HG03175 (cell line): ENCODE measurements at regions not wholly inside any gene's neighbourhood (a gene's known extent, or its start where the extent isn't known, plus 50 kb on each side); places are given as distances from the start of the nearest gene placed in this dataset.
"Not testable (repeated sequence)": the region's sequence is repeated elsewhere in the genome, so short reads cannot be mapped to it uniquely, and the experiment has no call there.

Source experiments
- ATAC-seq: cut with Tn5 transposase; IDR thresholded peaks from one replicate; pipeline ENCODE4 v1.9.1; 2021; ENCODE audit warnings: mild to moderate bottlenecking, moderate library complexity; ENCODE audit not compliant: unreplicated experiment

GRCh38 chr6:14545496-14545895 lies 427.9 kb downstream of the CD83 start:
- no peak for ATAC-seq

DNA sequence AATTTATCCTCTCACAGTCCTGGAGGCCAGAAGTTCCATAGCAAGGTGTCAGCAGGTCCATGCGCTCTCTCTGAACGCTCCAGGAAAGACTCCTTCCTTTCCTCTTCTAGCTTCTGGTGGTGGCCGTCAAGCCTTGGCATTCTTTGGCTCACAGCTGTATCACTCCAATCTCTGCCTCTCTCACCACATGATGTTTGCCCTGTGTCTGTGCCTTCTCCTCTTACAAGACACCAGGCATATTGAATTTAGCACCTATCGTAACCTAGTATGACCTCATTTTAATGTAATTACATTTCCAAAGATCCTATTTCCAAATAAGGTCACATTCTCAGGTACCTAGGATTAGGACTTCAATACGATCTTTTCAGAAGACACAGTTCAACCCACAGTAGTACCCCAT lies 428.5 kb downstream of the CD83 start:
- ATAC-seq: no peak

DNA sequence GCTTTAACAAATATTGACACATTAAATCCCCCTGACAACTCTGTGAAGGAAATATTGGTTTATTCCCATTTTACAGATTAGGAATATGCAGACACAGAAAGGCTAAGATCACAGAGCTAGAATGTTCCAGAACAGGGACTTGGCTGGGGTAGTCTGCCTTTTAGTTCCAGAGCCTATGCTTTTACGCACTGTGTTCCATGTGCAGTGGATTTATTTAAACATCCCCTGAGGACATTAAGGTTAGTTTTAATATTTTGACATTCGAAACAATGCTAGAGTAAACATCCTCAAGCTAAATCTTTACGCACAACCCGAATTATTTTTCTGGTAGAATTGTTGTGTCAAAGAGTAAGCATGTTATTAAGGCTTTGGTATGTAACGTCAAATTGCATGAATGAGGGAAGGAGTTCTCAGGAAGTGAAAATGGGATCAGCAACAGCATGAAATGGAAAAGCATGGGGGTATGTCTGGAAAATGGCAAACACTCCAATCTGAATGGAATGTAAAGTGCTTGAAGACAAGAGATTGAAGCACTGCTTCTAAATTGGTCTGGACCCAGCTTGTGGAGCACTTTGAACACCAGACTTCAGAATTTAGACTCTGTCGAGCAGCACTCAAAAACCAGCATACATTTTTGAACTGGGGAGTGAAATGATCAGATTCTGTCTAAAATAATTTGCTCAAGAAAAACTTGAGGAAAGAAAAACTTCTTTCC lies 429.9 kb downstream of the CD83 start:
- ATAC-seq: no peak

- ATAC-seq: no peak
Measured at GRCh38 chr6:14549304-14549770, 431.8 kb downstream of the CD83 start.

DNA sequence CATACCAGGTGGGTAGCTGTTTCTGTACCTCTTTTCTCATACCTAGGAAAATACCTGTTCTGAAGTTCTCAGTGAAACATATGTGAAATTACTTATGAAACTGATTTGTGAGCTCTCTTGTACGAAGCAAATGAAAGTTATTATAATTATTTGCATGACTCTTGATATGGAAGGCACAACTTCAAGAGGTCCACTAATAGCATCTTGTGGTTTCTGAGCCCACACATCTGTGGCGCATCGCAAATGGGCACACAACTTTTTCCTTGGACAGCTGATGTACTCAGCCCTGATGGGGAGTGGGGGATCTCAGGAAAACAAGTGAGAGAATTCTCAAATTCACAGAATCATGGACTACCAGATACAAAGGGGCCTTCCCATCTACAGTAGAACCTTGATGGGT lies 432.3 kb downstream of the CD83 start:
- no peak for ATAC-seq

GRCh38 chr6:14550410-14550809 lies 432.8 kb downstream of the CD83 start:
- ATAC-seq: no peak

- no peak for ATAC-seq
Measured at GRCh38 chr6:14550822-14551221, 433.2 kb downstream of the CD83 start.

GRCh38 chr6:14551601-14552000 lies 434.0 kb downstream of the CD83 start:
- ATAC-seq: not testable (repeated sequence)

DNA sequence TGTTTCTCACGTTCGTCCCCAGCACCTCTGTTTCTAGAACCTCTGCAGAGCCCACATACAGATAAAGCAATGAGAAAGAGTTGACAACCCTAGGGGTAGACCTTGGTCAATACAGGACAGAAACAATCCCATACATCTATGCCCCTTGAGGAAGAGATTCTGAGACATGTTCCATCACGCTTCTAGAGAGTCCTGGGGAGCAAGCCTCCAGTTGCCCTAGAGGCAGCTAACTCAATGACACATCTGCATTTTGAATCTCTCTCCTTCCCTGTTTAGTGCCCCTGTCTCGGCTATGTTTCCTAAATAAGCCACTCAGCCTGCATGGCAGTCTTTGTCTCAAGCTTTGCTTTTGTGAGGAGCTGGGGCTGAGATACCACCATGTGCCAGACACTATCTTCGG lies 435.3 kb downstream of the CD83 start:
- ATAC-seq: no peak

GRCh38 chr6:14553515-14553914 lies 435.9 kb downstream of the CD83 start:
- no peak for ATAC-seq

GRCh38 chr6:14555804-14556203 lies 438.2 kb downstream of the CD83 start:
- no peak for ATAC-seq

DNA sequence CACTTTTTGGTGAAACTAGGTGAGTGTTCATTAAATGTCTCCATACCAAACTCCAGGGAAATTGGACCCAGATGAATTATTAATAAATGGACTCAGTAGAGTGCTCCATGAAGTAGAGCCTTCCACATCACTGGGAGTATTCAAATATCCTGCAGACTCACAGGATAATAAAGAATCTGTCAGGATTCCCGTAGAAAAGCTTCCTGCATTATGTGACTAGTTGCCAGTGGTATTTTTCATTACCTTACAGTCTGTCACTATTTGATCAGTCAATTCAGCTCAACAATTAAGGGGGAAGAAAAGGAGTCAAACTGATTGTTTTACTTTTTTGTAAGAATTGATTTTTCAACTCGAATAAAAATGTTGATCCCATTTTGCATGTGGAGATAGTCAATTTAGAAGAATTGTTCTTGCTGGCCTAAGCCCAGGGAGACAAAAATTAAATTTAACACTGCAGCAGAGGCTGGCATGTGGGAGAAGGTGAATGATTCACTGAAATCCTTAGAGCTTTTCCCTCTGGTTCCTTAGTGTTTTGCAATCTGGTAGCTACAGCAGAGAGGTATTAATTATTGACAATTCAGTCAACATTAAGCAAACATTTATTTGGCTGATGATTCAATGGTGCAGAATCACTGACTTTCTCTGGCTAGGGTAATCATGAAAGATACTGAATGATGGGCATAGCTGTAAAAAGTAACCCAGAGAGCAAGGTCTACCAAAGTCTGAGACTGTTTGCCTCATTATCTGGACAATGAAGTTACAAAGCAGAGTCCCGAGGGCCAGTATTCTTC lies 442.4 kb downstream of the CD83 start:
- no peak for ATAC-seq

- ATAC-seq: not testable (repeated sequence)
Measured at GRCh38 chr6:14561563-14561962, 444.0 kb downstream of the CD83 start.

DNA sequence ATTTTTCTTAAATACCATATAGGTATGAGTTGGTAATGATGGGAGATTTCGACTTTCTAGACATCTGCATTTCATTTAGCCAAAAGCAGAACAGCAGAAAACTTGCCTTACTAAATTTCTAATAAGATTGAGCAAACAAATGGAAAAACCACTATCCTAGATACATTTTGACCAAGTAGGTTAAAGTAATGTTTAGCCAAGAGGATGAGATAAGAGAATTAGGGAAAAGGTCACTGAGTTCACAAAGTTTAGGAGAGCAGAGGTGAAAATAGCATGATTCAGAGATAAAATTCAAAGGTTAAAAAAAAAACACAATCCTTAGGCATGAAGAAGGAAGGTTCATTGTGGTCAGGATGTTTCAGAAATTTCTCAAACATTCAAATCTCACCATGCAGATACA lies 450.3 kb downstream of the CD83 start:
- no peak for ATAC-seq

DNA sequence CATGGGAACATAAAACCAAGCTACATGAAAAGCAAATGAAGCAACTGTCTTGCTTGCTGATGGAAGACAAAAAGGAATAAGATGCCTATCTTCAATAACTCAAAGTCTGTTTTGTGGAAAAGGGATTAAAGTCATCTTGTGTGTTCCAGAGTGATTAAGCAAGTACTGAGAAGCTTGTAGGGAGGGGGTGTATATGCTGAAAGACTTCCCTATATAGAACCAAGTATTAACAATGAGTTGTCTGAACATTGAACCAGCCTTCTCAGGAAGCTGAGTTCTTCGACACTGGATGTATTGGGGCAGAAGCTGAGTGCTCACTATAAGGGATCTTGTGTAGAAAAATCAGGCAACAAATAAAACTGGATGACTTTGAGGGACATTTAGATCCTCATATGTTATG lies 451.8 kb downstream of the CD83 start:
- ATAC-seq: no peak

GRCh38 chr6:14569874-14570273 lies 452.3 kb downstream of the CD83 start:
- not testable (repeated sequence) for ATAC-seq

DNA sequence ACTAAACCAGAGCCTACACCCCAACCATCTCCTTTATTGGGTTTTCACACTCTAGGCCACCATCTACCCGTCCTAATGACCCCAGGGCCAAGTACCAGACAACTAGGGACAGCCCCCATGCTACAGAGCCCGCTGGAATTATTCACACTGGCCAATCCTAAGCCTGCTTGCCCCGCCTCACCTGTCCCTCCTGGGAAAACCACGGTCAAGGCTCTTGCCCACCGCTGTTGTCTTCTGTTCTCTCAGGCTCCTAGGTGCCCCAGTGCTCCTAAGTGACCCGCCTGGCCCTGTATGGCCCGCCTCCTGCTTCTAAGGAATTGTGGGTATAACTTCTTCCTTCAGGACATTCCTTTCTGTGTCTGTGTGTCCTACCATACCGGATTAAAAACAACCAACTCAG lies 453.4 kb downstream of the CD83 start:
- no peak for ATAC-seq

- no peak for ATAC-seq
Measured at GRCh38 chr6:14571746-14572145, 454.2 kb downstream of the CD83 start.

- no peak for ATAC-seq
Measured at GRCh38 chr6:14573267-14573666, 455.7 kb downstream of the CD83 start.

DNA sequence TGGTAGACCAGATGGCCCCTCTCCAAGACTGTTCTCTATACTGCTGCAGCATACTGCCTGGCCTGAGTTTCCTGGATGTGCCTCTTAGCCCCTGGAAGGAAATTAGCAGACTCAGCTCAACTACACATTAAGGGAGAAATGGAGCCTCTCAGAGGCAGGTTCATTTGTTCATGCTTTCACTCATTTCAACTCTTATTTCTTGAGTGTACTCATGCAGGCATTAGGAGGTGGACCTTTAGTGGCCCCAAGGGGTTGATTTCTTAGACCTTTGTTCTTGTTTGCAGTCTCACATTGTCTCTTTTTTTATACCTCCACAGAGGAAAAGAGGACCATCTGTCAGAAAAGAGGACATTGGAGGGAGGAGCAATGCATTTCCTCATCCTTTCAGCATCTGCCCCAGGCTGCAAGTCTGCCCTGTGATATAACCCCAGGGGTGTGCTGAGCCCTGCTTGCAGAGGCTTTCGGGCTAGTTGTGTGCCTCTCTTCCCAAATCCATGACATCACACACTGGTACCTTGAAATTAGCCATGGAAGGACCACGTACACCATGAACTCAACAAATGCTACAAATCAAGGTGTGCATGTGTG lies 456.2 kb downstream of the CD83 start:
- no peak for ATAC-seq

- no peak for ATAC-seq
Measured at GRCh38 chr6:14575961-14576360, 458.4 kb downstream of the CD83 start.

DNA sequence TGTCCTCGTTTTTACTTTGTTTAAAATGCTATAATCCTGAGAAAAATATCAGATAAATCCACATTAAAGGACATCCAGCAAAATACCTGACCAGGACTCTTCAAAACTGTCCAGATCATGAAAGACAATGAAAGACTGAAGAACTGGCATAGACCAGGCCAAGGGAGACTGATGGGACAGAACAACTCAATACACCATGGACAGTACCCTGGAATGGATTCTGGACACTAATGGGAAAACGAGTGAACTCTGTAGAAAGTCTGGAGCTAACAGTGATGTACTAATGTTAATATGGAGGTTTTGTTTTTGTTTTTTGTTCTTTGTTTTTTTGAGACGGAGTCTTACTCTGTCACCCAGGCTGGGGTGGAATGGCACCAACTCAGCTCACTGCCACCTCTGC lies 461.4 kb downstream of the CD83 start:
- ATAC-seq: no peak
